CD4-positive, alpha-beta memory T cell (primary cell): ENCODE measurements at regions not wholly inside any gene's neighbourhood (a gene's known extent, or its start where the extent isn't known, plus 50 kb on each side); places are given as distances from the start of the nearest gene placed in this dataset.

Experiments used
- CTCF ChIA-PET: fragments of 350-600 bp; sonication (Branson Sonifier 250); formaldehyde crosslinking; loops from one replicate; lab custom pipeline; 2021; ENCODE audit warnings: inconsistent platforms; ENCODE audit not compliant: partially characterized antibody; lab: Charles Lee
- POLR2A ChIA-PET: fragments of 350-600 bp; sonication (Branson Sonifier 250); formaldehyde crosslinking; loops from one replicate; lab custom pipeline; 2021; ENCODE audit not compliant: partially characterized antibody; lab: Charles Lee
- DNase-seq, 5 donors: peaks; one replicate each; pipeline versions ENCODE4 v3.0.0 to v3.0.0-alpha.2; 2020 to 2022; ENCODE audit warnings: mixed read lengths in 1 of 5
- H3K27ac ChIP-seq: one replicate; pipeline ENCODE4 v1.7.0; 2013; ENCODE audit warnings: low read depth, low read length
- H3K27me3 ChIP-seq: 2 replicates; pipeline ENCODE4 v1.7.0; 2013; ENCODE audit warnings: mild to moderate bottlenecking, low read length, moderate library complexity; ENCODE audit not compliant: insufficient read depth
- H3K36me3 ChIP-seq: 2 replicates; pipeline ENCODE4 v1.7.0; 2013; ENCODE audit warnings: mild to moderate bottlenecking, low read length, moderate library complexity; ENCODE audit not compliant: insufficient read depth
- H3K4me1 ChIP-seq: 2 replicates; pipeline ENCODE4 v1.7.0; 2013; ENCODE audit warnings: mild to moderate bottlenecking, low read length, moderate library complexity; ENCODE audit not compliant: insufficient read depth
- H3K4me3 ChIP-seq, 2 donors: one replicate each; pipeline ENCODE4 v1.7.0; 2013; ENCODE audit warnings: low read length in 2 of 2, mild to moderate bottlenecking in 1 of 2
- H3K9me3 ChIP-seq, 2 donors: one replicate each; pipeline ENCODE4 v1.7.0; 2013; ENCODE audit warnings: low read length in 2 of 2, control low read depth in 1 of 2; ENCODE audit not compliant: control insufficient read depth in 1 of 2
- H3K27ac Mint-ChIP-seq, 7 donors: one replicate each; pipeline ENCODE4 v1.8.0; 2020 to 2021; ENCODE audit warnings: mixed read lengths in 7 of 7, mild to moderate bottlenecking in 6 of 7, inconsistent platforms in 3 of 7, moderate library complexity in 3 of 7
- H3K27me3 Mint-ChIP-seq, 2 donors: one replicate each; pipeline ENCODE4 v1.8.0; 2020 to 2021; ENCODE audit warnings: mixed read lengths in 2 of 2
- H3K36me3 Mint-ChIP-seq, 2 donors: one replicate each; pipeline ENCODE4 v1.8.0; 2020 to 2021; ENCODE audit warnings: mixed read lengths in 2 of 2, inconsistent platforms in 1 of 2, mild to moderate bottlenecking in 1 of 2
- H3K4me1 Mint-ChIP-seq, 4 donors: one replicate each; pipeline ENCODE4 v1.8.0; 2020 to 2021; ENCODE audit warnings: mixed read lengths in 4 of 4, mild to moderate bottlenecking in 1 of 4
- H3K4me3 Mint-ChIP-seq, 8 donors: one replicate each; pipeline ENCODE4 v1.8.0; 2020 to 2021; ENCODE audit warnings: mixed read lengths in 8 of 8, mild to moderate bottlenecking in 7 of 8, moderate library complexity in 6 of 8, inconsistent platforms in 3 of 8
- H3K9me3 Mint-ChIP-seq, 8 donors: one replicate each; pipeline ENCODE4 v1.8.0; 2020 to 2021; ENCODE audit warnings: mixed read lengths in 8 of 8, mild to moderate bottlenecking in 5 of 8, inconsistent platforms in 3 of 8, moderate library complexity in 1 of 8
- intact Hi-C: fragments of 100-400 bp; cut with micrococcal nuclease; formaldehyde crosslinking; loops from one replicate; pipeline ENCODE4 v1.15.1; 2023

GRCh38 chr14:65225299-65226159, 123.2 kb upstream of the MAX start:
- H3K36me3 ChIP-seq = no peaks in the 10 kb centered on the region
- Mint-ChIP-seq H3K36me3 (no peaks in the 10 kb centered on the region), H3K9me3 (no peaks in the 10 kb centered on the region), H3K27ac (peak overlapping the region in 4 of 7 donors; percentile 38 to 75 (median 58)), H3K4me3 (peak overlapping the region in 4 of 8 donors; percentile 48 to 79 (median 70)), H3K27me3 (no peaks in the 10 kb centered on the region), H3K4me1 (peaks cover 37 to 82% (median 59%) of the 10 kb centered on the region in 4 donors)
- no peak for DNase-seq
- intact Hi-C loops = no loop called here
- no peak overlapping the region for H3K27ac ChIP-seq
- ChIA-PET POLR2A (interaction anchor here (1.1 to 11.2 kb wide), 4 partner anchors 18 to 187 kb away, joined by 4 to 75 read pairs (median 16); partner anchors contain the start of gene FUT8), CTCF (interaction anchor here (1.0 to 10.4 kb wide), 6 partner anchors 55 to 845 kb away, joined by 3 to 131 read pairs (median 3); partner anchors contain the start of gene FUT8)
- H3K4me1 ChIP-seq = peaks cover 40% of the 10 kb centered on the region
- H3K27me3 ChIP-seq = no peaks in the 10 kb centered on the region
- H3K4me3 ChIP-seq = no peak overlapping the region
- no peaks in the 10 kb centered on the region for H3K9me3 ChIP-seq

GRCh38 chr14:65226824-65227604, 124.7 kb upstream of the MAX start:
- Mint-ChIP-seq H3K9me3 (no peaks in the 10 kb centered on the region), H3K27ac (peak overlapping the region in 4 of 7 donors; percentile 16 to 53 (median 48)), H3K36me3 (no peaks in the 10 kb centered on the region), H3K27me3 (no peaks in the 10 kb centered on the region), H3K4me3 (peak overlapping the region in 1 of 8 donors; percentile 23), H3K4me1 (peaks cover 37 to 83% (median 59%) of the 10 kb centered on the region in 4 donors)
- DNase-seq = no peak
- H3K4me1 ChIP-seq = peaks cover 41% of the 10 kb centered on the region
- H3K36me3 ChIP-seq = no peaks in the 10 kb centered on the region
- no peak overlapping the region for H3K27ac ChIP-seq
- H3K4me3 ChIP-seq = no peak overlapping the region
- ChIA-PET POLR2A (interaction anchor here (2.5 to 11.2 kb wide), 3 partner anchors 21 to 185 kb away, joined by 12 to 75 read pairs (median 19); partner anchors contain the start of gene FUT8), CTCF (interaction anchor here (0.7 to 10.4 kb wide), 4 partner anchors 56 to 843 kb away, joined by 3 to 131 read pairs (median 3); partner anchors contain the start of gene FUT8)
- H3K9me3 ChIP-seq = no peaks in the 10 kb centered on the region
- H3K27me3 ChIP-seq = no peaks in the 10 kb centered on the region
- intact Hi-C loops = no loop called here

- H3K9me3 ChIP-seq = no peaks in the 10 kb centered on the region
- no peaks in the 10 kb centered on the region for H3K27me3 ChIP-seq
- Mint-ChIP-seq H3K27ac (peak overlapping the region in 4 of 7 donors; percentile 18 to 77 (median 47)), H3K27me3 (no peaks in the 10 kb centered on the region), H3K36me3 (no peaks in the 10 kb centered on the region), H3K4me1 (peaks cover 35 to 72% (median 50%) of the 10 kb centered on the region in 4 donors), H3K9me3 (no peaks in the 10 kb centered on the region), H3K4me3 (peak overlapping the region in 7 of 8 donors; percentile 1 to 93 (median 60))
- H3K27ac ChIP-seq = no peak overlapping the region
- H3K4me1 ChIP-seq = peaks cover 27% of the 10 kb centered on the region
- DNase-seq = no peak
- intact Hi-C loops = no loop called here
- H3K4me3 ChIP-seq = no peak overlapping the region
- H3K36me3 ChIP-seq = no peaks in the 10 kb centered on the region
- ChIA-PET CTCF (interaction anchor here (1.0 to 2.5 kb wide), 3 partner anchors 64 to 596 kb away, joined by 3 to 12 read pairs (median 8); no protein-coding TSS in a partner anchor), POLR2A (interaction anchor here (0.8 to 11.2 kb wide), 3 partner anchors 23 to 184 kb away, joined by 3 to 75 read pairs (median 6); partner anchors contain the start of gene FUT8)
Observed at GRCh38 chr14:65228436-65228835, 126.1 kb upstream of the MAX start.

- Mint-ChIP-seq H3K9me3 (no peaks in the 10 kb centered on the region), H3K4me1 (peaks cover 36 to 72% (median 53%) of the 10 kb centered on the region in 4 donors), H3K27ac (peak overlapping the region; percentile 78 to 98 (median 96)), H3K27me3 (no peaks in the 10 kb centered on the region), H3K4me3 (peak overlapping the region; percentile 88 to 93 (median 92)), H3K36me3 (no peaks in the 10 kb centered on the region)
- H3K4me1 ChIP-seq = peaks cover 20% of the 10 kb centered on the region
- H3K9me3 ChIP-seq = no peaks in the 10 kb centered on the region
- H3K27ac ChIP-seq = no peak overlapping the region
- H3K36me3 ChIP-seq = no peaks in the 10 kb centered on the region
- no peaks in the 10 kb centered on the region for H3K27me3 ChIP-seq
- intact Hi-C loops = no loop called here
- POLR2A ChIA-PET = interaction anchor here (0.8 to 11.2 kb wide), 3 partner anchors 24 to 183 kb away, joined by 3 to 75 read pairs (median 6); partner anchors contain the start of gene FUT8
- DNase-seq = no peak
- CTCF ChIA-PET = interaction anchor here (1.0 to 2.5 kb wide), 4 partner anchors 65 to 595 kb away, joined by 3 to 12 read pairs (median 8); no protein-coding TSS in a partner anchor
- peak overlapping the region in 1 of 2 donors; percentile 56 for H3K4me3 ChIP-seq
Observed at GRCh38 chr14:65228956-65229747, 126.8 kb upstream of the MAX start.

- Mint-ChIP-seq H3K4me1 (peaks cover 30 to 66% (median 48%) of the 10 kb centered on the region in 4 donors), H3K27me3 (no peaks in the 10 kb centered on the region), H3K27ac (peak overlapping the region; percentile 78 to 98 (median 96)), H3K9me3 (no peaks in the 10 kb centered on the region), H3K36me3 (no peaks in the 10 kb centered on the region), H3K4me3 (peak overlapping the region; percentile 88 to 93 (median 92))
- H3K4me3 ChIP-seq = peak overlapping the region in 1 of 2 donors; percentile 56
- H3K27me3 ChIP-seq = no peaks in the 10 kb centered on the region
- ChIA-PET POLR2A (interaction anchor here (0.8 to 11.2 kb wide), 4 partner anchors 24 to 182 kb away, joined by 3 to 75 read pairs (median 6); partner anchors contain the start of gene FUT8), CTCF (interaction anchor here (1.0 to 2.5 kb wide), 4 partner anchors 66 to 594 kb away, joined by 3 to 12 read pairs (median 8); no protein-coding TSS in a partner anchor)
- intact Hi-C loops = no loop called here
- H3K9me3 ChIP-seq = no peaks in the 10 kb centered on the region
- no peaks in the 10 kb centered on the region for H3K36me3 ChIP-seq
- H3K27ac ChIP-seq = peak overlapping the region; percentile 22
- peaks cover 12% of the 10 kb centered on the region for H3K4me1 ChIP-seq
- peak in 3 of 5 donors; percentile 31 to 40 (median 35) for DNase-seq
Observed at GRCh38 chr14:65229748-65230728, 127.7 kb upstream of the MAX start.
